ENCODE measurements at regions not wholly inside any gene's neighbourhood (a gene's known extent, or its start where the extent isn't known, plus 50 kb on each side); places are given as distances from the start of the nearest gene placed in this dataset.

- H3K9ac ChIP-seq (ENCODE audit: low read length) = no peak overlapping the region
- ChIA-PET CTCF (interaction anchor here (0.6 kb wide), 1 partner anchor 68 kb away, joined by 6 read pairs; no protein-coding TSS in a partner anchor), POLR2A (ENCODE audit: unreplicated experiment) (interaction anchor here (0.6 kb wide), 1 partner anchor 100 kb away, joined by 3 read pairs; no protein-coding TSS in a partner anchor)
- H3K4me1 ChIP-seq (ENCODE audit: insufficient read depth, low read length) = no peaks in the 10 kb centered on the region
- H3K79me2 ChIP-seq (ENCODE audit: low read length) = no peaks in the 10 kb centered on the region
- no peaks in the 10 kb centered on the region for H3K9me3 ChIP-seq (ENCODE audit: low read length)
- H3F3A ChIP-seq (ENCODE audit: low read length, unreplicated experiment) = no peaks in the 10 kb centered on the region
- H3K27ac ChIP-seq (ENCODE audit: low read length) = no peak overlapping the region
- no TSS peak for BruUV-seq (replicated peaks)
- no peaks in the 10 kb centered on the region for H3K9me2 ChIP-seq (replicated peaks; ENCODE audit: low read length)
- no peak overlapping the region for H3K4me3 ChIP-seq (ENCODE audit: low read length)
- intact Hi-C loops (cut with micrococcal nuclease) = no loop called here
- DNase-seq (no peak), ATAC-seq (no peak)
- TF ChIP-seq EZH2phosphoT487 (IDR thresholded peaks at IDR 0.05; ENCODE audit: borderline replicate concordance, low read length) (no peak), EZH2 (IDR thresholded peaks at IDR 0.05; ENCODE audit: low read length, unreplicated experiment) (no peak), CTCF (conservative IDR thresholded peaks at IDR 0.05; ENCODE audit: low read depth, low read length) (no peak)
- H4K20me1 ChIP-seq (ENCODE audit: low read length) = no peaks in the 10 kb centered on the region
- peaks cover 14% of the 10 kb centered on the region; the same call in 1 of the 2 replicates for H3K36me3 ChIP-seq (ENCODE audit: low read depth, low read length)
- H2AFZ ChIP-seq (ENCODE audit: low read length) = no peak overlapping the region
- no peaks in the 10 kb centered on the region for H3K27me3 ChIP-seq (ENCODE audit: low read length)
- H3K4me2 ChIP-seq (ENCODE audit: low read length) = no peak overlapping the region
Observed at GRCh38 chr21:36241717-36242116, 78.3 kb upstream of the MORC3 start.

GRCh38 chr21:36245115-36245514 is 74.9 kb upstream of the MORC3 start:
- DNase-seq (no peak), ATAC-seq (no peak)
- CTCF ChIA-PET = no interaction called here
- BruUV-seq (replicated peaks) = TSS peak; percentile 35
- no peaks in the 10 kb centered on the region for H3F3A ChIP-seq (ENCODE audit: low read length, unreplicated experiment)
- intact Hi-C loops (cut with micrococcal nuclease) = no loop called here
- H3K79me2 ChIP-seq (ENCODE audit: low read length) = no peaks in the 10 kb centered on the region
- no peak overlapping the region for H3K4me2 ChIP-seq (ENCODE audit: low read length)
- no peak overlapping the region for H3K27ac ChIP-seq (ENCODE audit: low read length)
- H3K9me3 ChIP-seq (ENCODE audit: low read length) = no peaks in the 10 kb centered on the region
- no peaks in the 10 kb centered on the region for H3K27me3 ChIP-seq (ENCODE audit: low read length)
- TF ChIP-seq EZH2 (IDR thresholded peaks at IDR 0.05; ENCODE audit: low read length, unreplicated experiment) (no peak), EZH2phosphoT487 (IDR thresholded peaks at IDR 0.05; ENCODE audit: borderline replicate concordance, low read length) (no peak), CTCF (conservative IDR thresholded peaks at IDR 0.05; ENCODE audit: low read depth, low read length) (no peak)
- no peaks in the 10 kb centered on the region for H4K20me1 ChIP-seq (ENCODE audit: low read length)
- H3K4me3 ChIP-seq (ENCODE audit: low read length) = no peak overlapping the region
- peaks cover 22% of the 10 kb centered on the region; the same call in 1 of the 2 replicates for H3K36me3 ChIP-seq (ENCODE audit: low read depth, low read length)
- H3K9ac ChIP-seq (ENCODE audit: low read length) = no peak overlapping the region
- no peak overlapping the region for H2AFZ ChIP-seq (ENCODE audit: low read length)
- POLR2A ChIA-PET (ENCODE audit: unreplicated experiment) = no interaction called here
- no peaks in the 10 kb centered on the region for H3K4me1 ChIP-seq (ENCODE audit: insufficient read depth, low read length)
- no peaks in the 10 kb centered on the region for H3K9me2 ChIP-seq (replicated peaks; ENCODE audit: low read length)

GRCh38 chr21:36245649-36246048 is 74.3 kb upstream of the MORC3 start:
- Histone ChIP-seq H3K9ac (ENCODE audit: low read length) (no peak overlapping the region), H3K79me2 (ENCODE audit: low read length) (no peaks in the 10 kb centered on the region), H3K36me3 (ENCODE audit: low read depth, low read length) (peaks cover 22% of the 10 kb centered on the region; the same call in 1 of the 2 replicates), H3K4me2 (ENCODE audit: low read length) (no peak overlapping the region), H3K9me3 (ENCODE audit: low read length) (no peaks in the 10 kb centered on the region), H3K27ac (ENCODE audit: low read length) (no peak overlapping the region), H2AFZ (ENCODE audit: low read length) (no peak overlapping the region), H3K4me1 (ENCODE audit: insufficient read depth, low read length) (no peaks in the 10 kb centered on the region), H4K20me1 (ENCODE audit: low read length) (no peaks in the 10 kb centered on the region), H3K4me3 (ENCODE audit: low read length) (no peak overlapping the region), H3K9me2 (replicated peaks; ENCODE audit: low read length) (no peaks in the 10 kb centered on the region), H3K27me3 (ENCODE audit: low read length) (no peaks in the 10 kb centered on the region), H3F3A (ENCODE audit: low read length, unreplicated experiment) (no peaks in the 10 kb centered on the region)
- intact Hi-C loops (cut with micrococcal nuclease) = no loop called here
- ChIA-PET CTCF (no interaction called here), POLR2A (ENCODE audit: unreplicated experiment) (interaction anchor here (0.7 kb wide), 1 partner anchor 176 kb away, joined by 3 read pairs; no protein-coding TSS in a partner anchor)
- ATAC-seq (no peak), DNase-seq (no peak)
- no TSS peak for BruUV-seq (replicated peaks)
- TF ChIP-seq EZH2phosphoT487 (IDR thresholded peaks at IDR 0.05; ENCODE audit: borderline replicate concordance, low read length) (no peak), CTCF (conservative IDR thresholded peaks at IDR 0.05; ENCODE audit: low read depth, low read length) (0 out of 2 replicates have a peak, but pooled peaks have one; percentile 10), EZH2 (IDR thresholded peaks at IDR 0.05; ENCODE audit: low read length, unreplicated experiment) (no peak)
